GM21619 (cell line): ENCODE measurements at regions not wholly inside any gene's neighbourhood (a gene's known extent, or its start where the extent isn't known, plus 50 kb on each side); places are given as distances from the start of the nearest gene placed in this dataset.
A peak's percentile ranks its signal among the peaks of the same experiment; 100 is the strongest.
"Not testable (repeated sequence)": the region's sequence is repeated elsewhere in the genome, so short reads cannot be mapped to it uniquely, and the experiment has no call there.

Experiments used
- ATAC-seq: cut with Tn5 transposase; IDR thresholded peaks from one replicate; pipeline ENCODE4 v1.9.1; 2021; ENCODE audit not compliant: unreplicated experiment

GRCh38 chr15:66864086-66864830, 162.2 kb downstream of the SMAD6 start:
- ATAC-seq: no peak

- ATAC-seq: no peak
Measured at GRCh38 chr15:66864871-66865281, 162.8 kb downstream of the SMAD6 start.

- peak; percentile 89 for ATAC-seq
Measured at GRCh38 chr15:66865622-66866611, 163.9 kb downstream of the SMAD6 start.

GRCh38 chr15:66866656-66867055, 164.6 kb downstream of the SMAD6 start:
- no peak for ATAC-seq

GRCh38 chr15:66868918-66869317, 166.9 kb downstream of the SMAD6 start:
- no peak for ATAC-seq

GRCh38 chr15:66870880-66871388, 168.9 kb downstream of the SMAD6 start:
- no peak for ATAC-seq

GRCh38 chr15:66872405-66872804, 170.4 kb downstream of the SMAD6 start:
- ATAC-seq: no peak

- ATAC-seq: not testable (repeated sequence)
Measured at GRCh38 chr15:66873331-66873730, 171.3 kb downstream of the SMAD6 start.

- no peak for ATAC-seq
Measured at GRCh38 chr15:66873856-66874255, 171.8 kb downstream of the SMAD6 start.

GRCh38 chr15:66875588-66876420, 173.8 kb downstream of the SMAD6 start:
- no peak for ATAC-seq

GRCh38 chr15:66876421-66876730, 174.3 kb downstream of the SMAD6 start:
- no peak for ATAC-seq

- no peak for ATAC-seq
Measured at GRCh38 chr15:66876731-66877476, 174.9 kb downstream of the SMAD6 start.

GRCh38 chr15:66877477-66878271, 175.6 kb downstream of the SMAD6 start:
- no peak for ATAC-seq

- no peak for ATAC-seq
Measured at GRCh38 chr15:66878761-66879160, 176.7 kb downstream of the SMAD6 start.

GRCh38 chr15:66879531-66880368, 177.7 kb downstream of the SMAD6 start:
- no peak for ATAC-seq

- ATAC-seq: no peak
Measured at GRCh38 chr15:66880380-66881155, 178.5 kb downstream of the SMAD6 start.

GRCh38 chr15:66881173-66881905, 179.3 kb downstream of the SMAD6 start:
- ATAC-seq: no peak
